ENCODE measurements at regions not wholly inside any gene's neighbourhood (a gene's known extent, or its start where the extent isn't known, plus 50 kb on each side); places are given as distances from the start of the nearest gene placed in this dataset.

GRCh38 chr7:10875080-10875479 is 98.6 kb upstream of the PHF14 start:
- TF ChIP-seq EZH2phosphoT487 (IDR thresholded peaks at IDR 0.05) = no peak
- TF ChIP-seq EZH2 (IDR thresholded peaks at IDR 0.05) = no peak
- TF ChIP-seq, protein P1, sequence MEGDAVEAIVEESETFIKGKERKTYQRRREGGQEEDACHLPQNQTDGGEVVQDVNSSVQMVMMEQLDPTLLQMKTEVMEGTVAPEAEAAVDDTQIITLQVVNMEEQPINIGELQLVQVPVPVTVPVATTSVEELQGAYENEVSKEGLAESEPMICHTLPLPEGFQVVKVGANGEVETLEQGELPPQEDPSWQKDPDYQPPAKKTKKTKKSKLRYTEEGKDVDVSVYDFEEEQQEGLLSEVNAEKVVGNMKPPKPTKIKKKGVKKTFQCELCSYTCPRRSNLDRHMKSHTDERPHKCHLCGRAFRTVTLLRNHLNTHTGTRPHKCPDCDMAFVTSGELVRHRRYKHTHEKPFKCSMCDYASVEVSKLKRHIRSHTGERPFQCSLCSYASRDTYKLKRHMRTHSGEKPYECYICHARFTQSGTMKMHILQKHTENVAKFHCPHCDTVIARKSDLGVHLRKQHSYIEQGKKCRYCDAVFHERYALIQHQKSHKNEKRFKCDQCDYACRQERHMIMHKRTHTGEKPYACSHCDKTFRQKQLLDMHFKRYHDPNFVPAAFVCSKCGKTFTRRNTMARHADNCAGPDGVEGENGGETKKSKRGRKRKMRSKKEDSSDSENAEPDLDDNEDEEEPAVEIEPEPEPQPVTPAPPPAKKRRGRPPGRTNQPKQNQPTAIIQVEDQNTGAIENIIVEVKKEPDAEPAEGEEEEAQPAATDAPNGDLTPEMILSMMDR (IDR thresholded peaks at IDR 0.05) = no peak
- no peak overlapping the region for H3K4me2 ChIP-seq
- no peaks in the 10 kb centered on the region for H3K36me3 Mint-ChIP-seq
- no peak overlapping the region for H3K27ac ChIP-seq
- H3F3A ChIP-seq (ENCODE audit: low read depth) = no peaks in the 10 kb centered on the region
- H2AFZ ChIP-seq (replicated peaks) = no peak overlapping the region
- H3K79me2 ChIP-seq (ENCODE audit: low read depth) = no peaks in the 10 kb centered on the region
- H3K9me3 Mint-ChIP-seq = peaks cover 8% of the 10 kb centered on the region
- no peaks in the 10 kb centered on the region for H3K27me3 Mint-ChIP-seq (ENCODE audit: insufficient read depth, low read depth)
- no peaks in the 10 kb centered on the region for H3K36me3 ChIP-seq
- H4K20me1 ChIP-seq (ENCODE audit: low read depth) = no peaks in the 10 kb centered on the region
- H3K9ac ChIP-seq = no peak overlapping the region
- no peak overlapping the region for H3K4me3 ChIP-seq
- DNase-seq (ENCODE audit: low spot score) = no peak
- no peaks in the 10 kb centered on the region for H3K4me1 ChIP-seq
- H3K27me3 ChIP-seq = no peaks in the 10 kb centered on the region
- H3K4me3 Mint-ChIP-seq = no peak overlapping the region
- no peaks in the 10 kb centered on the region for H3K9me3 ChIP-seq (ENCODE audit: low read depth)
- no peaks in the 10 kb centered on the region for H3K4me1 Mint-ChIP-seq
- H3K27ac Mint-ChIP-seq = no peak overlapping the region

- H3K27me3 Mint-ChIP-seq (ENCODE audit: insufficient read depth, low read depth) = no peaks in the 10 kb centered on the region
- H3K27ac ChIP-seq = no peak overlapping the region
- no peak for DNase-seq (ENCODE audit: low spot score)
- H3K4me1 ChIP-seq = no peaks in the 10 kb centered on the region
- H3K4me3 Mint-ChIP-seq = no peak overlapping the region
- peak overlapping the region; percentile 55 for H2AFZ ChIP-seq (replicated peaks)
- H3F3A ChIP-seq (ENCODE audit: low read depth) = no peaks in the 10 kb centered on the region
- no peak overlapping the region for H3K27ac Mint-ChIP-seq
- H3K4me3 ChIP-seq = no peak overlapping the region
- no peaks in the 10 kb centered on the region for H3K9me3 Mint-ChIP-seq
- H3K4me1 Mint-ChIP-seq = no peaks in the 10 kb centered on the region
- no peaks in the 10 kb centered on the region for H4K20me1 ChIP-seq (ENCODE audit: low read depth)
- no peaks in the 10 kb centered on the region for H3K36me3 Mint-ChIP-seq
- H3K9me3 ChIP-seq (ENCODE audit: low read depth) = no peaks in the 10 kb centered on the region
- H3K4me2 ChIP-seq = no peak overlapping the region
- H3K9ac ChIP-seq = no peak overlapping the region
- no peaks in the 10 kb centered on the region for H3K79me2 ChIP-seq (ENCODE audit: low read depth)
- TF ChIP-seq EZH2 (IDR thresholded peaks at IDR 0.05) = no peak
- TF ChIP-seq EZH2phosphoT487 (IDR thresholded peaks at IDR 0.05) = no peak
- no peaks in the 10 kb centered on the region for H3K27me3 ChIP-seq
- no peaks in the 10 kb centered on the region for H3K36me3 ChIP-seq
Observed at GRCh38 chr7:10888861-10889260, 84.8 kb upstream of the PHF14 start.

DNA sequence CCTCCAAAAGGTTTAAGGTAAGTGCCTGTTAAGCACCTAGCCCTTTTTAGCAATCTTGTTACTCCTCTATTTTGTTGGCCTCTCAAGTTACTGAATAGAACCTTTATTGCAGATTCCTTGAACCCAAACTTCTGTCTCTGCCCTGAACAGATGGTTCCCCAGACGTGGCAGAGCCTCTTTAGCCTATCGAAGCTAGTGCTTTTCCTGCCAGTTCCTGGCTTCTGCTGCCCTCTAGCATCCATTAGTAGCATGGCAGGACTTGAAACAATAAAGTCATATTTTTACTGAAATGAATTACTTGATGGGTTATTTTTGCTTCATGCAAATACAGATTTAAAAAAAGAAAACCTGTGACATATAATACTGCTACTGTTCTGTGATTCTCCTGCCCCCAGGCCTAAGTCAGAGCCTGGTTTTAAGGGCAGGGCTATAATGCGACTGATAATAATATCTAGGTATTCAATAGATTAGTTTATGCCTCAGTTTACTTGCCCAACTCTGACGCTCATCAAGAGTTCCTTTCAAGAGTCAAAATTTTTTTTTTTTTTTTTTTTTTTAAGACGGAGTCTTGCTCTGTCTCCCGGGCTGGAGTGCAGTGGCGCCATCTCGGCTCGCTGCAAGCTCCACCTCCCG is 84.3 kb upstream of the PHF14 start:
- Histone ChIP-seq H2AFZ (replicated peaks) (peak overlapping the region; percentile 55), H3K36me3 (no peaks in the 10 kb centered on the region), H3K4me3 (no peak overlapping the region), H3K27me3 (no peaks in the 10 kb centered on the region), H3K9ac (no peak overlapping the region), H3K9me3 (ENCODE audit: low read depth) (no peaks in the 10 kb centered on the region), H3K4me2 (no peak overlapping the region), H3K4me1 (no peaks in the 10 kb centered on the region), H3F3A (ENCODE audit: low read depth) (no peaks in the 10 kb centered on the region), H4K20me1 (ENCODE audit: low read depth) (no peaks in the 10 kb centered on the region), H3K79me2 (ENCODE audit: low read depth) (no peaks in the 10 kb centered on the region), H3K27ac (no peak overlapping the region)
- DNase-seq (ENCODE audit: low spot score) = peak; percentile 70
- Mint-ChIP-seq H3K27me3 (ENCODE audit: insufficient read depth, low read depth) (no peaks in the 10 kb centered on the region), H3K9me3 (no peaks in the 10 kb centered on the region), H3K4me3 (no peak overlapping the region), H3K36me3 (no peaks in the 10 kb centered on the region), H3K27ac (no peak overlapping the region), H3K4me1 (no peaks in the 10 kb centered on the region)
- TF ChIP-seq, protein P1 (IDR thresholded peaks at IDR 0.05) = peak; percentile 90
- TF ChIP-seq EZH2phosphoT487 (IDR thresholded peaks at IDR 0.05) = no peak
- no peak for TF ChIP-seq EZH2 (IDR thresholded peaks at IDR 0.05)

- no peak overlapping the region for H3K27ac ChIP-seq
- Mint-ChIP-seq H3K9me3 (no peaks in the 10 kb centered on the region), H3K4me1 (peaks cover 8% of the 10 kb centered on the region), H3K36me3 (no peaks in the 10 kb centered on the region), H3K4me3 (no peak overlapping the region), H3K27ac (no peak overlapping the region), H3K27me3 (ENCODE audit: insufficient read depth, low read depth) (no peaks in the 10 kb centered on the region)
- DNase-seq (ENCODE audit: low spot score) = no peak
- H3K79me2 ChIP-seq (ENCODE audit: low read depth) = no peaks in the 10 kb centered on the region
- H3K4me2 ChIP-seq = no peak overlapping the region
- H3K4me3 ChIP-seq = no peak overlapping the region
- no peaks in the 10 kb centered on the region for H4K20me1 ChIP-seq (ENCODE audit: low read depth)
- peaks cover 5% of the 10 kb centered on the region for H3K9me3 ChIP-seq (ENCODE audit: low read depth)
- H2AFZ ChIP-seq (replicated peaks) = peak overlapping the region; percentile 42
- no peak overlapping the region for H3K9ac ChIP-seq
- H3F3A ChIP-seq (ENCODE audit: low read depth) = no peaks in the 10 kb centered on the region
- TF ChIP-seq EZH2 (IDR thresholded peaks at IDR 0.05) (no peak), EZH2phosphoT487 (IDR thresholded peaks at IDR 0.05) (no peak)
- TF ChIP-seq, protein P1 (IDR thresholded peaks at IDR 0.05) = no peak
- no peaks in the 10 kb centered on the region for H3K27me3 ChIP-seq
- H3K4me1 ChIP-seq = no peaks in the 10 kb centered on the region
- H3K36me3 ChIP-seq = no peaks in the 10 kb centered on the region
Observed at GRCh38 chr7:10908600-10908999, 65.1 kb upstream of the PHF14 start.
